Body of pancreas (tissue), 4 donors: ENCODE measurements at regions not wholly inside any gene's neighbourhood (a gene's known extent, or its start where the extent isn't known, plus 50 kb on each side); places are given as distances from the start of the nearest gene placed in this dataset.

Source experiments
- ATAC-seq: fragments of 150-250 bp; one replicate; pipeline ENCODE4 v1.9.1; 2016
- DNase-seq, 4 donors: peaks; one replicate each; pipeline ENCODE4 v3.0.0-alpha.2; 2019
- H3K27ac ChIP-seq, 4 donors: fragments of 200-600 bp; sonication (generic); 1 replicate in 3 of 4; 2 replicates in 1 of 4; pipeline versions ENCODE4 v1.5.1 to v1.6.1; 2016 to 2019; ENCODE audit warnings: mild to moderate bottlenecking in 1 of 4, mixed read lengths in 1 of 4, moderate library complexity in 1 of 4
- H3K27me3 ChIP-seq, 2 donors: fragments of 200-600 bp; sonication (generic); one replicate each; pipeline ENCODE4 v1.6.0; 2016; ENCODE audit warnings: mild to moderate bottlenecking in 1 of 2
- H3K36me3 ChIP-seq, 2 donors: fragments of 200-600 bp; sonication (generic); replicated peaks in 1 of 2; 2 replicates each; pipeline ENCODE4 v1.5.1; 2016; ENCODE audit warnings: low read depth in 2 of 2; ENCODE audit not compliant: insufficient read depth in 1 of 2
- H3K4me1 ChIP-seq: fragments of 200-600 bp; sonication (generic); one replicate; pipeline ENCODE4 v1.6.0; 2016
- H3K4me3 ChIP-seq, 2 donors: fragments of 200-600 bp; sonication (generic); 1 replicate in 1 of 2; 2 replicates in 1 of 2; pipeline ENCODE4 v1.5.1; 2016 to 2019
- H3K9me3 ChIP-seq, 3 donors: fragments of 200-600 bp; sonication (generic); 1 replicate in 2 of 3; 2 replicates in 1 of 3; pipeline ENCODE4 v1.5.1; 2016
- CTCF ChIP-seq, 7 experiments: fragments of 450-650 bp in 4 of 7; fragments of 200-600 bp in 3 of 7; sonication (generic) in 3 of 7; IDR thresholded peaks; one replicate each; pipeline ENCODE4 v1.5.1; 2016 to 2019; ENCODE audit warnings: antibody characterized with exemption in 7 of 7
- POLR2A ChIP-seq, 3 donors: fragments of 450-650 bp; IDR thresholded peaks; one replicate each; pipeline ENCODE4 v1.6.1; 2016; ENCODE audit warnings: antibody characterized with exemption in 3 of 3, mild to moderate bottlenecking in 2 of 3
- WGBS, 2 donors: methylation state at CpG; one replicate each; pipeline ENCODE4 v1.1.5; 2017; 5-methylcytosine and 5-hydroxymethylcytosine counted together
- intact Hi-C: fragments of 100-400 bp; cut with DNase I; formaldehyde crosslinking; loops from one replicate; pipeline ENCODE4 v1.15.1; 2023

GRCh38 chr1:13941315-13941714 is 241.3 kb downstream of the PRDM2 start:
- Histone ChIP-seq H3K27ac (no peak overlapping the region), H3K4me1 (no peaks in the 10 kb centered on the region), H3K27me3 (no peaks in the 10 kb centered on the region), H3K36me3 (no peaks in the 10 kb centered on the region), H3K9me3 (no peaks in the 10 kb centered on the region), H3K4me3 (no peak overlapping the region)
- TF ChIP-seq CTCF (IDR thresholded peaks at IDR 0.05), result no peak
- no peak for DNase-seq
- no peak for ATAC-seq
- intact Hi-C loops, result no loop called here
- WGBS, 2 donors, result 36 to 71% methylated on average over 1 of the region's 1 CpG

GRCh38 chr1:13943055-13943454 is 243.1 kb downstream of the PRDM2 start:
- no peak for TF ChIP-seq POLR2A (IDR thresholded peaks at IDR 0.05)
- no peak for TF ChIP-seq CTCF (IDR thresholded peaks at IDR 0.05)
- H3K4me3 ChIP-seq, result no peak overlapping the region
- intact Hi-C loops, result no loop called here
- ATAC-seq (no peak), DNase-seq (no peak)
- H3K27ac ChIP-seq, result no peak overlapping the region
- no peaks in the 10 kb centered on the region for H3K36me3 ChIP-seq
- no peaks in the 10 kb centered on the region for H3K27me3 ChIP-seq
- H3K9me3 ChIP-seq, result no peaks in the 10 kb centered on the region
- no peaks in the 10 kb centered on the region for H3K4me1 ChIP-seq

- DNase-seq (no peak), ATAC-seq (peak; percentile 21)
- TF ChIP-seq CTCF (IDR thresholded peaks at IDR 0.05) (no peak), POLR2A (IDR thresholded peaks at IDR 0.05) (no peak)
- 51 to 67% methylated on average over 2 of the region's 2 CpGs for WGBS, 2 donors
- H3K27me3 ChIP-seq, result no peaks in the 10 kb centered on the region
- H3K4me3 ChIP-seq, result no peak overlapping the region
- H3K36me3 ChIP-seq, result no peaks in the 10 kb centered on the region
- H3K4me1 ChIP-seq, result no peaks in the 10 kb centered on the region
- intact Hi-C loops, result no loop called here
- no peaks in the 10 kb centered on the region for H3K9me3 ChIP-seq
- H3K27ac ChIP-seq, result no peak overlapping the region
These were observed 245.9 kb downstream of the PRDM2 start for GRCh38 chr1:13945856-13946255.

- Histone ChIP-seq H3K9me3 (no peaks in the 10 kb centered on the region), H3K4me1 (no peaks in the 10 kb centered on the region), H3K27me3 (no peaks in the 10 kb centered on the region), H3K36me3 (no peaks in the 10 kb centered on the region), H3K4me3 (no peak overlapping the region), H3K27ac (no peak overlapping the region)
- DNase-seq (no peak), ATAC-seq (no peak)
- 84 to 90% methylated on average over 7 of the region's 7 CpGs for WGBS, 2 donors
- intact Hi-C loops, result no loop called here
- no peak for TF ChIP-seq CTCF (IDR thresholded peaks at IDR 0.05)
- no peak for TF ChIP-seq POLR2A (IDR thresholded peaks at IDR 0.05)
These were observed 247.7 kb downstream of the PRDM2 start for GRCh38 chr1:13947658-13948057.

- Histone ChIP-seq H3K27ac (no peak overlapping the region), H3K36me3 (no peaks in the 10 kb centered on the region), H3K4me1 (no peaks in the 10 kb centered on the region), H3K4me3 (no peak overlapping the region), H3K27me3 (no peaks in the 10 kb centered on the region), H3K9me3 (no peaks in the 10 kb centered on the region)
- WGBS, 2 donors, result 62 to 77% methylated on average over 5 of the region's 5 CpGs
- ATAC-seq (no peak), DNase-seq (no peak)
- TF ChIP-seq POLR2A (IDR thresholded peaks at IDR 0.05) (no peak), CTCF (IDR thresholded peaks at IDR 0.05) (no peak)
- intact Hi-C loops, result no loop called here
These were observed 248.4 kb downstream of the PRDM2 start for GRCh38 chr1:13948396-13948795.
